Liver (tissue), 8 donors: ENCODE measurements at regions not wholly inside any gene's neighbourhood (a gene's known extent, or its start where the extent isn't known, plus 50 kb on each side); places are given as distances from the start of the nearest gene placed in this dataset.

Experiments used
- DNase-seq: peaks from one replicate; pipeline ENCODE4 v3.0.0-alpha.2; 2017; ENCODE audit warnings: low spot score
- H3K27ac ChIP-seq, 2 donors: one replicate each; pipeline ENCODE4 v1.7.0; 2013; ENCODE audit warnings: inconsistent platforms in 2 of 2, low read length in 2 of 2, control low read depth in 1 of 2, low read depth in 1 of 2, mild to moderate bottlenecking in 1 of 2
- H3K27me3 ChIP-seq, 4 donors: one replicate each; pipeline versions ENCODE4 v1.6.1 to v1.7.0; 2013; ENCODE audit warnings: low read length in 3 of 4, inconsistent platforms in 1 of 4, mild to moderate bottlenecking in 1 of 4, moderate library complexity in 1 of 4; ENCODE audit not compliant: control insufficient read depth in 4 of 4, insufficient read depth in 4 of 4
- H3K36me3 ChIP-seq, 4 donors: one replicate each; pipeline versions ENCODE4 v1.6.1 to v1.7.0; 2013; ENCODE audit warnings: low read length in 3 of 4, mild to moderate bottlenecking in 3 of 4, low read depth in 1 of 4, moderate library complexity in 1 of 4; ENCODE audit not compliant: control insufficient read depth in 4 of 4, insufficient read depth in 3 of 4
- H3K4me1 ChIP-seq, 4 donors: one replicate each; pipeline versions ENCODE4 v1.6.1 to v1.7.0; 2013; ENCODE audit warnings: low read length in 3 of 4, mild to moderate bottlenecking in 3 of 4, moderate library complexity in 1 of 4; ENCODE audit not compliant: control insufficient read depth in 4 of 4, insufficient read depth in 4 of 4
- H3K4me3 ChIP-seq, 3 donors: one replicate each; pipeline versions ENCODE4 v1.6.1 to v1.7.0; 2013; ENCODE audit warnings: low read length in 3 of 3, control low read depth in 1 of 3, low read depth in 1 of 3, mild to moderate bottlenecking in 1 of 3
- H3K9ac ChIP-seq, 2 donors: one replicate each; pipeline ENCODE4 v1.7.0; 2013; ENCODE audit warnings: low read length in 2 of 2, mild to moderate bottlenecking in 2 of 2, moderate library complexity in 2 of 2, control low read depth in 1 of 2, low read depth in 1 of 2
- H3K9me3 ChIP-seq, 4 donors: one replicate each; pipeline versions ENCODE4 v1.6.1 to v1.7.0; 2013; ENCODE audit warnings: low read length in 3 of 4; ENCODE audit not compliant: control insufficient read depth in 4 of 4
- EGR1 ChIP-seq, 2 donors: IDR thresholded peaks; 2 replicates each; pipeline ENCODE4 v1.6.1; 2016 to 2018; ENCODE audit warnings: antibody characterized with exemption in 2 of 2, low read depth in 2 of 2
- FOXA1 ChIP-seq: IDR thresholded peaks from 2 replicates; pipeline ENCODE4 v1.6.1; 2016; ENCODE audit warnings: antibody characterized with exemption
- FOXA2 ChIP-seq: IDR thresholded peaks from 2 replicates; pipeline ENCODE4 v1.6.1; 2016; ENCODE audit warnings: antibody characterized with exemption
- GABPA ChIP-seq, 2 donors: IDR thresholded peaks in 1 of 2; conservative IDR thresholded peaks in 1 of 2; 2 replicates each; pipeline ENCODE4 v1.6.1; 2016; ENCODE audit warnings: antibody characterized with exemption in 2 of 2, mild to moderate bottlenecking in 1 of 2, moderate library complexity in 1 of 2
- HNF4A ChIP-seq, 2 donors: conservative IDR thresholded peaks; 2 replicates each; pipeline ENCODE4 v1.6.1; 2016; ENCODE audit warnings: antibody characterized with exemption in 2 of 2, mild to moderate bottlenecking in 2 of 2
- HNF4G ChIP-seq: IDR thresholded peaks from 2 replicates; pipeline ENCODE4 v1.6.1; 2016; ENCODE audit warnings: antibody characterized with exemption
- JUND ChIP-seq, 2 donors: IDR thresholded peaks; 2 replicates each; pipeline ENCODE4 v1.6.1; 2016; ENCODE audit warnings: antibody characterized with exemption in 2 of 2
- NR2F2 ChIP-seq: IDR thresholded peaks from 2 replicates; pipeline ENCODE4 v1.6.1; 2016; ENCODE audit warnings: antibody characterized with exemption
- RAD21 ChIP-seq, 2 donors: IDR thresholded peaks; 2 replicates each; pipeline ENCODE4 v1.6.1; 2016; ENCODE audit warnings: antibody characterized with exemption in 2 of 2, mild to moderate bottlenecking in 2 of 2
- RXRA ChIP-seq, 2 donors: IDR thresholded peaks; 2 replicates each; pipeline ENCODE4 v1.6.1; 2017 to 2018; ENCODE audit warnings: antibody characterized with exemption in 2 of 2, mild to moderate bottlenecking in 1 of 2
- SP1 ChIP-seq: IDR thresholded peaks from 2 replicates; pipeline ENCODE4 v1.6.1; 2018; ENCODE audit warnings: antibody characterized with exemption, mild to moderate bottlenecking
- TAF1 ChIP-seq: conservative IDR thresholded peaks from 2 replicates; pipeline ENCODE4 v1.6.1; 2016; ENCODE audit warnings: antibody characterized with exemption, mild to moderate bottlenecking
- YY1 ChIP-seq: IDR thresholded peaks from 2 replicates; pipeline ENCODE4 v1.6.1; 2016; ENCODE audit warnings: antibody characterized with exemption, mild to moderate bottlenecking
- WGBS: extraction: QIAGEN DNeasy Blood & Tissue Kit; methylation state at CpG from one replicate; pipeline ENCODE4 v1.1.7; 2013; 5-methylcytosine and 5-hydroxymethylcytosine counted together
- TF ChIP-seq, protein P1 (sequence below): IDR thresholded peaks from 2 replicates; pipeline ENCODE4 v1.6.1; 2016; ENCODE audit warnings: antibody characterized with exemption, mild to moderate bottlenecking
- TF ChIP-seq, protein P2 (sequence below): IDR thresholded peaks from 2 replicates; pipeline ENCODE4 v1.6.1; 2016; ENCODE audit warnings: antibody characterized with exemption
- TF ChIP-seq, protein P3 (sequence below): IDR thresholded peaks from 2 replicates; pipeline ENCODE4 v1.6.1; 2016; ENCODE audit warnings: antibody characterized with exemption
- TF ChIP-seq, protein P4 (sequence below): IDR thresholded peaks from 2 replicates; pipeline ENCODE4 v1.6.1; 2016; ENCODE audit warnings: antibody characterized with exemption
- TF ChIP-seq, protein P5 (sequence below): fragments of 150-350 bp; IDR thresholded peaks from 2 replicates; pipeline ENCODE4 v1.5.1; 2017; ENCODE audit warnings: improper control_type of control experiment, low read depth, low read length; ENCODE audit not compliant: missing input control
- donor health status: healthy.
- donor health status: healthy.
- donor health status: healthy.
- donor health status: healthy.
- donor health status: healthy.

DNA sequence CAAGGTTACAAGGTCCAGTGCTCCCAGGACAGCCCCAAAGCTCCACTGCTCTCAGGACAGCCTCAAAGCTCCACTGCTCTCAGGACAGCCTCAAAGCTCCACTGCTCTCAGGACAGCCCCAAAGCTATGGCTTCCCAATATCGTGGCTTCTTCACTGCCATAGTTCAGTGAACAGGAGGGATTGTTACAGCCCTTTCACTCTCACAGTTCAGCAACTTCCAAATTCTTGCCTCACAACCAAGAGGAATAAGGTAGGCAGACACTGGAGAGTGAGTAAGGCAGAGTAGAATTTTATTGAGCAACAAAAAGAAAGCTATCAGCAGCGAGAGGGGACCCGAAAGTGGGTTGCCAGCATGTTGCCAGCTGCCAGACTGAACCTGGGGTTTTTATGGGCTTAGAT is 277.6 kb downstream of the CDH10 start:
- H3K9me3 ChIP-seq, result no peaks in the 10 kb centered on the region
- no peak overlapping the region for H3K27ac ChIP-seq
- H3K9ac ChIP-seq, result no peak overlapping the region
- WGBS, result 73% methylated on average over 3 of the region's 3 CpGs
- H3K4me1 ChIP-seq, result no peaks in the 10 kb centered on the region
- DNase-seq, result no peak
- TF ChIP-seq RAD21 (IDR thresholded peaks at IDR 0.05), result no peak
- TF ChIP-seq, protein P1, sequence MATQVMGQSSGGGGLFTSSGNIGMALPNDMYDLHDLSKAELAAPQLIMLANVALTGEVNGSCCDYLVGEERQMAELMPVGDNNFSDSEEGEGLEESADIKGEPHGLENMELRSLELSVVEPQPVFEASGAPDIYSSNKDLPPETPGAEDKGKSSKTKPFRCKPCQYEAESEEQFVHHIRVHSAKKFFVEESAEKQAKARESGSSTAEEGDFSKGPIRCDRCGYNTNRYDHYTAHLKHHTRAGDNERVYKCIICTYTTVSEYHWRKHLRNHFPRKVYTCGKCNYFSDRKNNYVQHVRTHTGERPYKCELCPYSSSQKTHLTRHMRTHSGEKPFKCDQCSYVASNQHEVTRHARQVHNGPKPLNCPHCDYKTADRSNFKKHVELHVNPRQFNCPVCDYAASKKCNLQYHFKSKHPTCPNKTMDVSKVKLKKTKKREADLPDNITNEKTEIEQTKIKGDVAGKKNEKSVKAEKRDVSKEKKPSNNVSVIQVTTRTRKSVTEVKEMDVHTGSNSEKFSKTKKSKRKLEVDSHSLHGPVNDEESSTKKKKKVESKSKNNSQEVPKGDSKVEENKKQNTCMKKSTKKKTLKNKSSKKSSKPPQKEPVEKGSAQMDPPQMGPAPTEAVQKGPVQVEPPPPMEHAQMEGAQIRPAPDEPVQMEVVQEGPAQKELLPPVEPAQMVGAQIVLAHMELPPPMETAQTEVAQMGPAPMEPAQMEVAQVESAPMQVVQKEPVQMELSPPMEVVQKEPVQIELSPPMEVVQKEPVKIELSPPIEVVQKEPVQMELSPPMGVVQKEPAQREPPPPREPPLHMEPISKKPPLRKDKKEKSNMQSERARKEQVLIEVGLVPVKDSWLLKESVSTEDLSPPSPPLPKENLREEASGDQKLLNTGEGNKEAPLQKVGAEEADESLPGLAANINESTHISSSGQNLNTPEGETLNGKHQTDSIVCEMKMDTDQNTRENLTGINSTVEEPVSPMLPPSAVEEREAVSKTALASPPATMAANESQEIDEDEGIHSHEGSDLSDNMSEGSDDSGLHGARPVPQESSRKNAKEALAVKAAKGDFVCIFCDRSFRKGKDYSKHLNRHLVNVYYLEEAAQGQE, result no peak
- TF ChIP-seq, protein P2, sequence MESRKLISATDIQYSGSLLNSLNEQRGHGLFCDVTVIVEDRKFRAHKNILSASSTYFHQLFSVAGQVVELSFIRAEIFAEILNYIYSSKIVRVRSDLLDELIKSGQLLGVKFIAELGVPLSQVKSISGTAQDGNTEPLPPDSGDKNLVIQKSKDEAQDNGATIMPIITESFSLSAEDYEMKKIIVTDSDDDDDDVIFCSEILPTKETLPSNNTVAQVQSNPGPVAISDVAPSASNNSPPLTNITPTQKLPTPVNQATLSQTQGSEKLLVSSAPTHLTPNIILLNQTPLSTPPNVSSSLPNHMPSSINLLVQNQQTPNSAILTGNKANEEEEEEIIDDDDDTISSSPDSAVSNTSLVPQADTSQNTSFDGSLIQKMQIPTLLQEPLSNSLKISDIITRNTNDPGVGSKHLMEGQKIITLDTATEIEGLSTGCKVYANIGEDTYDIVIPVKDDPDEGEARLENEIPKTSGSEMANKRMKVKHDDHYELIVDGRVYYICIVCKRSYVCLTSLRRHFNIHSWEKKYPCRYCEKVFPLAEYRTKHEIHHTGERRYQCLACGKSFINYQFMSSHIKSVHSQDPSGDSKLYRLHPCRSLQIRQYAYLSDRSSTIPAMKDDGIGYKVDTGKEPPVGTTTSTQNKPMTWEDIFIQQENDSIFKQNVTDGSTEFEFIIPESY, result no peak
- TF ChIP-seq, protein P3, sequence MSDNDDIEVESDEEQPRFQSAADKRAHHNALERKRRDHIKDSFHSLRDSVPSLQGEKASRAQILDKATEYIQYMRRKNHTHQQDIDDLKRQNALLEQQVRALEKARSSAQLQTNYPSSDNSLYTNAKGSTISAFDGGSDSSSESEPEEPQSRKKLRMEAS, result no peak
- TF ChIP-seq, protein P4, sequence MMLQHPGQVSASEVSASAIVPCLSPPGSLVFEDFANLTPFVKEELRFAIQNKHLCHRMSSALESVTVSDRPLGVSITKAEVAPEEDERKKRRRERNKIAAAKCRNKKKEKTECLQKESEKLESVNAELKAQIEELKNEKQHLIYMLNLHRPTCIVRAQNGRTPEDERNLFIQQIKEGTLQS, result no peak
- no peak for TF ChIP-seq JUND (IDR thresholded peaks at IDR 0.05)
- TF ChIP-seq, protein P5, sequence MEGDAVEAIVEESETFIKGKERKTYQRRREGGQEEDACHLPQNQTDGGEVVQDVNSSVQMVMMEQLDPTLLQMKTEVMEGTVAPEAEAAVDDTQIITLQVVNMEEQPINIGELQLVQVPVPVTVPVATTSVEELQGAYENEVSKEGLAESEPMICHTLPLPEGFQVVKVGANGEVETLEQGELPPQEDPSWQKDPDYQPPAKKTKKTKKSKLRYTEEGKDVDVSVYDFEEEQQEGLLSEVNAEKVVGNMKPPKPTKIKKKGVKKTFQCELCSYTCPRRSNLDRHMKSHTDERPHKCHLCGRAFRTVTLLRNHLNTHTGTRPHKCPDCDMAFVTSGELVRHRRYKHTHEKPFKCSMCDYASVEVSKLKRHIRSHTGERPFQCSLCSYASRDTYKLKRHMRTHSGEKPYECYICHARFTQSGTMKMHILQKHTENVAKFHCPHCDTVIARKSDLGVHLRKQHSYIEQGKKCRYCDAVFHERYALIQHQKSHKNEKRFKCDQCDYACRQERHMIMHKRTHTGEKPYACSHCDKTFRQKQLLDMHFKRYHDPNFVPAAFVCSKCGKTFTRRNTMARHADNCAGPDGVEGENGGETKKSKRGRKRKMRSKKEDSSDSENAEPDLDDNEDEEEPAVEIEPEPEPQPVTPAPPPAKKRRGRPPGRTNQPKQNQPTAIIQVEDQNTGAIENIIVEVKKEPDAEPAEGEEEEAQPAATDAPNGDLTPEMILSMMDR, result no peak
- no peak for TF ChIP-seq RXRA (IDR thresholded peaks at IDR 0.05)
- no peak for TF ChIP-seq SP1
- TF ChIP-seq EGR1 (IDR thresholded peaks at IDR 0.05; ENCODE audit: low read depth in 2 of 2), result no peak
- no peak for TF ChIP-seq HNF4G
- no peak for TF ChIP-seq FOXA2
- no peak for TF ChIP-seq FOXA1
- no peak for TF ChIP-seq GABPA (IDR thresholded peaks at IDR 0.05 in 1 of 2, conservative IDR thresholded peaks at IDR 0.05 in 1 of 2)
- no peak for TF ChIP-seq NR2F2
- TF ChIP-seq HNF4A (conservative IDR thresholded peaks at IDR 0.05), result no peak
- TF ChIP-seq YY1, result no peak
- TF ChIP-seq TAF1, result no peak
- H3K36me3 ChIP-seq, result no peaks in the 10 kb centered on the region
- no peaks in the 10 kb centered on the region for H3K27me3 ChIP-seq
- no peak overlapping the region for H3K4me3 ChIP-seq

DNA sequence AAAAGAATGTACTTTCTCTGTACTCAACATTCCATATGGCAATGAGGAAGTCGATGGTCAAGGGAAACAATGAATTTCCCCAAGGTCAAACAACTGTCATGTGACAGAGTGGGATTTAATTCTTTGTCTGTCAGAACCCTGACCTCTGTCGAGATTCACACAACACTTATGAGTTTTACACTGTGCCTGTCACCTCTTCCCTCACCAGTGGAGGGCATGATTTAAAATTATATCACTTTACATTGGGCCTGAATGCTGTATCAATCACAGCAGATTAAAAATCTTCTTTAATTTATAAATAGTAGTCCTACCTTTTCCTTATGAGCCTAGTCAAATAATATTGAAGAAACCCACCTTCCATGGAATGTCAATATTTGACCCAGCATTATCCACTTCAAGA is 276.7 kb downstream of the CDH10 start:
- no peaks in the 10 kb centered on the region for H3K36me3 ChIP-seq
- no peaks in the 10 kb centered on the region for H3K4me1 ChIP-seq
- H3K27ac ChIP-seq, result no peak overlapping the region
- DNase-seq, result no peak
- 46% methylated on average over 2 of the region's 2 CpGs for WGBS
- no peaks in the 10 kb centered on the region for H3K27me3 ChIP-seq
- H3K4me3 ChIP-seq, result no peak overlapping the region
- no peaks in the 10 kb centered on the region for H3K9me3 ChIP-seq
- no peak overlapping the region for H3K9ac ChIP-seq
- TF ChIP-seq HNF4A (conservative IDR thresholded peaks at IDR 0.05), result no peak
- TF ChIP-seq, protein P4, result no peak
- TF ChIP-seq, protein P5, result no peak
- no peak for TF ChIP-seq RAD21 (IDR thresholded peaks at IDR 0.05)
- no peak for TF ChIP-seq EGR1 (IDR thresholded peaks at IDR 0.05; ENCODE audit: low read depth in 2 of 2)
- TF ChIP-seq, protein P2, result no peak
- no peak for TF ChIP-seq HNF4G
- no peak for TF ChIP-seq NR2F2
- no peak for TF ChIP-seq RXRA (IDR thresholded peaks at IDR 0.05)
- no peak for TF ChIP-seq GABPA (IDR thresholded peaks at IDR 0.05 in 1 of 2, conservative IDR thresholded peaks at IDR 0.05 in 1 of 2)
- no peak for TF ChIP-seq FOXA1
- no peak for TF ChIP-seq TAF1
- TF ChIP-seq SP1, result no peak
- no peak for TF ChIP-seq FOXA2
